CD14-positive monocyte (primary cell): ENCODE measurements at regions not wholly inside any gene's neighbourhood (a gene's known extent, or its start where the extent isn't known, plus 50 kb on each side); places are given as distances from the start of the nearest gene placed in this dataset.

Experiments used
- DNase-seq, 3 donors: peaks; one replicate each; pipeline ENCODE4 v3.0.0-alpha.2; 2011 to 2022
- H2AFZ ChIP-seq: 2 replicates; pipeline ENCODE4 v1.6.0; 2012; ENCODE audit warnings: mild to moderate bottlenecking, low read depth, low read length, inconsistent platforms; ENCODE audit not compliant: insufficient read depth, poor library complexity, severe bottlenecking
- H3K27ac ChIP-seq, 2 donors: 1 replicate in 1 of 2; 2 replicates in 1 of 2; pipeline ENCODE4 v1.5.1; 2012 to 2013; ENCODE audit warnings: low read length in 2 of 2, control low read depth in 1 of 2, inconsistent platforms in 1 of 2, low read depth in 1 of 2, mild to moderate bottlenecking in 1 of 2
- H3K27me3 ChIP-seq, 2 donors: one replicate each; pipeline versions ENCODE4 v1.6.0 to v1.6.1; 2011 to 2013; ENCODE audit warnings: low read length in 2 of 2; ENCODE audit not compliant: control insufficient read depth in 2 of 2, insufficient read depth in 2 of 2
- H3K36me3 ChIP-seq, 2 donors: replicated peaks in 1 of 2; 1 replicate in 1 of 2; 2 replicates in 1 of 2; pipeline versions ENCODE4 v1.5.1 to v1.6.1; 2012 to 2013; ENCODE audit warnings: low read length in 2 of 2, control low read depth in 1 of 2, inconsistent platforms in 1 of 2, mild to moderate bottlenecking in 1 of 2; ENCODE audit not compliant: insufficient read depth in 2 of 2, control insufficient read depth in 1 of 2
- H3K4me1 ChIP-seq, 2 donors: 1 replicate in 1 of 2; 2 replicates in 1 of 2; pipeline versions ENCODE4 v1.5.1 to v1.6.1; 2012 to 2013; ENCODE audit warnings: low read length in 2 of 2, control low read depth in 1 of 2, inconsistent platforms in 1 of 2, mild to moderate bottlenecking in 1 of 2, moderate library complexity in 1 of 2; ENCODE audit not compliant: insufficient read depth in 2 of 2, control insufficient read depth in 1 of 2
- H3K4me2 ChIP-seq: replicated peaks from 2 replicates; pipeline ENCODE3; 2012; ENCODE audit warnings: low read length, moderate library complexity, mild to moderate bottlenecking; ENCODE audit not compliant: poor library complexity, severe bottlenecking; ENCODE audit errors: extremely low read depth
- H3K4me3 ChIP-seq, 3 experiments: fragments of 200-600 bp in 1 of 3; sonication (generic) in 1 of 3; replicated peaks in 1 of 3; 1 replicate in 2 of 3; 2 replicates in 1 of 3; pipeline ENCODE4 v1.5.1; 2011 to 2013; ENCODE audit warnings: low read length in 3 of 3, mild to moderate bottlenecking in 3 of 3, control low read depth in 2 of 3, low read depth in 2 of 3, inconsistent platforms in 1 of 3, moderate library complexity in 1 of 3
- H3K79me2 ChIP-seq: 2 replicates; pipeline ENCODE4 v1.6.0; 2012; ENCODE audit warnings: mild to moderate bottlenecking, control low read depth, inconsistent platforms, low read length, moderate library complexity; ENCODE audit not compliant: insufficient read depth
- H3K9ac ChIP-seq: 2 replicates; pipeline ENCODE4 v1.6.0; 2017; ENCODE audit warnings: low read length, mild to moderate bottlenecking; ENCODE audit not compliant: insufficient read depth, poor library complexity, severe bottlenecking
- H3K9me3 ChIP-seq, 2 donors: replicated peaks in 1 of 2; 1 replicate in 1 of 2; 2 replicates in 1 of 2; pipeline versions ENCODE4 v1.5.1 to v1.6.1; 2012 to 2013; ENCODE audit warnings: low read length in 2 of 2, control low read depth in 1 of 2; ENCODE audit not compliant: control insufficient read depth in 1 of 2, insufficient read depth in 1 of 2
- H4K20me1 ChIP-seq: 2 replicates; pipeline ENCODE4 v1.6.0; 2012; ENCODE audit warnings: mild to moderate bottlenecking, low read length, control low read depth, moderate library complexity; ENCODE audit not compliant: insufficient read depth
- H3K27ac Mint-ChIP-seq, 7 donors: one replicate each; pipeline ENCODE4 v1.8.0; 2020; ENCODE audit warnings: mild to moderate bottlenecking in 7 of 7, mixed read lengths in 7 of 7, moderate library complexity in 6 of 7, inconsistent platforms in 2 of 7
- H3K27me3 Mint-ChIP-seq, 3 donors: one replicate each; pipeline ENCODE4 v1.8.0; 2021 to 2022; ENCODE audit warnings: low read depth in 3 of 3, mild to moderate bottlenecking in 3 of 3, mixed read lengths in 3 of 3, moderate library complexity in 3 of 3, inconsistent platforms in 1 of 3
- H3K36me3 Mint-ChIP-seq, 2 donors: one replicate each; pipeline ENCODE4 v1.8.0; 2020; ENCODE audit warnings: mixed read lengths in 2 of 2, inconsistent platforms in 1 of 2, mild to moderate bottlenecking in 1 of 2
- H3K4me1 Mint-ChIP-seq: one replicate; pipeline ENCODE4 v1.8.0; 2020; ENCODE audit warnings: mild to moderate bottlenecking, mixed read lengths
- H3K4me3 Mint-ChIP-seq, 2 donors: one replicate each; pipeline ENCODE4 v1.8.0; 2020; ENCODE audit warnings: mild to moderate bottlenecking in 2 of 2, mixed read lengths in 2 of 2, moderate library complexity in 1 of 2
- H3K9me3 Mint-ChIP-seq, 7 donors: one replicate each; pipeline ENCODE4 v1.8.0; 2020 to 2022; ENCODE audit warnings: mixed read lengths in 7 of 7, mild to moderate bottlenecking in 6 of 7, moderate library complexity in 6 of 7, inconsistent platforms in 2 of 7
- WGBS: methylation state at CpG from one replicate; pipeline ENCODE4 v1.1.5; 2013; ENCODE audit warnings: missing lambda C conversion rate; ENCODE audit not compliant: insufficient coverage; 5-methylcytosine and 5-hydroxymethylcytosine counted together
- intact Hi-C, 2 donors: fragments of 100-400 bp; cut with micrococcal nuclease; formaldehyde crosslinking; loops; one replicate each; pipeline versions ENCODE4 v1.15.0 to v1.15.1; 2023
- TF ChIP-seq, protein P1 (sequence below): fragments of 200-600 bp; IDR thresholded peaks from one replicate; pipeline ENCODE4 v1.8.0; 2022; ENCODE audit warnings: antibody characterized with exemption, mild to moderate bottlenecking

DNA sequence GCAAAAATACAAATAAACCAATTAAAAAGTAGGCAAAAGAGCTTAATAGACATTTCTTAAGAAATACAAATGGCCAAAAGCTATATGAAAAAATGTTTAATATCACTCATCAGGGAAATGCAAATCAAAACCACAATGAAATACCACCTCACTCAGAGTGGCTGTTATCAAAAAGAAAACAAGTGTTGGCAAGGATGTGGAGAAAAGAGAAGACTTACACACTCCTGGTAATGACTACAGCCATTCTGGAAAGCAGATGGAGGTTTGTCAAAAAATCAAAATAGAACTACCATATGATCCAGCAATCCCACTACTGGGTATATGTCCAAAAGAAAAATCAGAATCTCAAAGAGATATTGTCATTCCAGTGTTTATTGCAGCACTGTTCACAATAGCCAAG is 223.5 kb upstream of the SLC10A2 start:
- Mint-ChIP-seq H3K27ac (no peak overlapping the region), H3K27me3 (no peaks in the 10 kb centered on the region), H3K9me3 (peaks cover 0 to 10% (median 4%) of the 10 kb centered on the region in 7 donors), H3K4me1 (no peaks in the 10 kb centered on the region), H3K36me3 (no peaks in the 10 kb centered on the region), H3K4me3 (no peak overlapping the region)
- no peak for DNase-seq
- no peaks in the 10 kb centered on the region for H3K27me3 ChIP-seq
- H4K20me1 ChIP-seq = no peaks in the 10 kb centered on the region
- intact Hi-C loops = no loop called here
- no peak overlapping the region for H3K27ac ChIP-seq
- H3K9me3 ChIP-seq = no peaks in the 10 kb centered on the region
- H2AFZ ChIP-seq = no peak overlapping the region
- no peaks in the 10 kb centered on the region for H3K36me3 ChIP-seq
- no peak overlapping the region for H3K4me3 ChIP-seq
- H3K9ac ChIP-seq = no peak overlapping the region
- no peak overlapping the region for H3K4me2 ChIP-seq
- H3K4me1 ChIP-seq = no peaks in the 10 kb centered on the region
- no peaks in the 10 kb centered on the region for H3K79me2 ChIP-seq
- TF ChIP-seq, protein P1, sequence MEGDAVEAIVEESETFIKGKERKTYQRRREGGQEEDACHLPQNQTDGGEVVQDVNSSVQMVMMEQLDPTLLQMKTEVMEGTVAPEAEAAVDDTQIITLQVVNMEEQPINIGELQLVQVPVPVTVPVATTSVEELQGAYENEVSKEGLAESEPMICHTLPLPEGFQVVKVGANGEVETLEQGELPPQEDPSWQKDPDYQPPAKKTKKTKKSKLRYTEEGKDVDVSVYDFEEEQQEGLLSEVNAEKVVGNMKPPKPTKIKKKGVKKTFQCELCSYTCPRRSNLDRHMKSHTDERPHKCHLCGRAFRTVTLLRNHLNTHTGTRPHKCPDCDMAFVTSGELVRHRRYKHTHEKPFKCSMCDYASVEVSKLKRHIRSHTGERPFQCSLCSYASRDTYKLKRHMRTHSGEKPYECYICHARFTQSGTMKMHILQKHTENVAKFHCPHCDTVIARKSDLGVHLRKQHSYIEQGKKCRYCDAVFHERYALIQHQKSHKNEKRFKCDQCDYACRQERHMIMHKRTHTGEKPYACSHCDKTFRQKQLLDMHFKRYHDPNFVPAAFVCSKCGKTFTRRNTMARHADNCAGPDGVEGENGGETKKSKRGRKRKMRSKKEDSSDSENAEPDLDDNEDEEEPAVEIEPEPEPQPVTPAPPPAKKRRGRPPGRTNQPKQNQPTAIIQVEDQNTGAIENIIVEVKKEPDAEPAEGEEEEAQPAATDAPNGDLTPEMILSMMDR = no peak

DNA sequence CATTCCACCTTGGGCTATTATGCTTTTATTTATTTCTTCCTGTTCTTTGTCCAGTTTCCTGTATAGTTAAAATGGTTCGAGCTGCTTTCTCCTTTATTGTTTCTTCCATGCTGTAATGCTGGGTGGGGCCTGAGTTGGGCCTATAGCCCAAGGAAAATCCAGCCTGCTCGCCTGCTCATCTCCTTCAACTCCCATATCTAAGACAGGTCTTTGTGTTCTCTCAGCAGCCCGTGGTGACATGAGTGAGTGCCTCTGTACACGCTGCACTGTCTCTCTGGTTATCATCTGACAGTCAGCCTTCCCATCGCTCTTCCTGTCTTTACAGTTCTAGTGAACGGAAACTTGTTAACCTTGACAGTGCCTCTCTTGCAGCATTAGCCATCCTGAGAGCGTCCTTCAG is 221.9 kb upstream of the SLC10A2 start:
- H3K4me3 ChIP-seq = no peak overlapping the region
- Mint-ChIP-seq H3K27ac (no peak overlapping the region), H3K36me3 (no peaks in the 10 kb centered on the region), H3K27me3 (peaks cover 1 to 4% (median 2%) of the 10 kb centered on the region in 3 donors), H3K4me1 (no peaks in the 10 kb centered on the region), H3K9me3 (peaks cover 0 to 10% (median 4%) of the 10 kb centered on the region in 7 donors), H3K4me3 (no peak overlapping the region)
- H3K4me1 ChIP-seq = no peaks in the 10 kb centered on the region
- 67% methylated on average over 4 of the region's 7 CpGs for WGBS
- H3K27ac ChIP-seq = no peak overlapping the region
- DNase-seq = no peak
- H3K79me2 ChIP-seq = no peaks in the 10 kb centered on the region
- intact Hi-C loops = no loop called here
- TF ChIP-seq, protein P1 = no peak
- H3K9ac ChIP-seq = no peak overlapping the region
- no peaks in the 10 kb centered on the region for H3K27me3 ChIP-seq
- H4K20me1 ChIP-seq = no peaks in the 10 kb centered on the region
- no peaks in the 10 kb centered on the region for H3K36me3 ChIP-seq
- no peak overlapping the region for H2AFZ ChIP-seq
- H3K9me3 ChIP-seq = no peaks in the 10 kb centered on the region
- no peak overlapping the region for H3K4me2 ChIP-seq
